ENCODE measurements at regions not wholly inside any gene's neighbourhood (a gene's known extent, or its start where the extent isn't known, plus 50 kb on each side); places are given as distances from the start of the nearest gene placed in this dataset.

- no peak for TF ChIP-seq CTCF (IDR thresholded peaks at IDR 0.05)
Observed at GRCh38 chr6:71577766-71578165, 289.2 kb downstream of the OGFRL1 start.

GRCh38 chr6:71579902-71580301 lies 291.3 kb downstream of the OGFRL1 start:
- DNase-seq (ENCODE audit: low spot score) (no peak), ATAC-seq (ENCODE audit: low FRiP score) (no peak)
- no peak for TF ChIP-seq CTCF (IDR thresholded peaks at IDR 0.05)

More at GRCh38 chr6:71577766-71578165, 289.2 kb downstream of the OGFRL1 start:
- ATAC-seq (ENCODE audit: low FRiP score) (no peak), DNase-seq (ENCODE audit: low spot score) (no peak)

GRCh38 chr6:71582820-71583219 lies 294.2 kb downstream of the OGFRL1 start:
- no peak for DNase-seq (ENCODE audit: low spot score)
- ATAC-seq (ENCODE audit: low FRiP score): no peak
- no peak for TF ChIP-seq CTCF (IDR thresholded peaks at IDR 0.05)

GRCh38 chr6:71584712-71585436 lies 296.3 kb downstream of the OGFRL1 start:
- TF ChIP-seq CTCF (IDR thresholded peaks at IDR 0.05): no peak
- ATAC-seq (ENCODE audit: low FRiP score) (no peak), DNase-seq (ENCODE audit: low spot score) (no peak)

GRCh38 chr6:71585472-71585871 lies 296.9 kb downstream of the OGFRL1 start:
- DNase-seq (ENCODE audit: low spot score) (no peak), ATAC-seq (ENCODE audit: low FRiP score) (no peak)
- no peak for TF ChIP-seq CTCF (IDR thresholded peaks at IDR 0.05)

GRCh38 chr6:71588490-71588889 lies 297.9 kb upstream of the RIMS1 start:
- no peak for ATAC-seq (ENCODE audit: low FRiP score)
- no peak for TF ChIP-seq CTCF (IDR thresholded peaks at IDR 0.05)

GRCh38 chr6:71589254-71589653 lies 297.1 kb upstream of the RIMS1 start:
- DNase-seq (ENCODE audit: low spot score): no peak
- no peak for TF ChIP-seq CTCF (IDR thresholded peaks at IDR 0.05)
- no peak for ATAC-seq (ENCODE audit: low FRiP score)

More at GRCh38 chr6:71588490-71588889, 297.9 kb upstream of the RIMS1 start:
- no peak for DNase-seq (ENCODE audit: low spot score)
